HCT116 (cell line): ENCODE measurements at regions not wholly inside any gene's neighbourhood (a gene's known extent, or its start where the extent isn't known, plus 50 kb on each side); places are given as distances from the start of the nearest gene placed in this dataset.
A peak's percentile ranks its signal among the peaks of the same experiment; 100 is the strongest.

Experiments
- ATAC-seq: fragments of 200-7000 bp; cut with Tn5 transposase; 2 replicates; pipeline ENCODE4 v1.9.1; 2020; ENCODE audit warnings: mild to moderate bottlenecking, moderate library complexity
- BruUV-seq: library from RNA; stranded (reverse); fragments of 400-500 nt; replicated peaks from 2 replicates; lab custom pipeline; 2021; lab: Mats Ljungman, UMichigan
- CTCF ChIA-PET: fragments of 300-600 bp; sonication (Branson Sonifier 250); formaldehyde crosslinking; loops from one replicate; lab custom pipeline; 2021; ENCODE audit warnings: antibody characterized with exemption; lab: Charles Lee
- POLR2A ChIA-PET: fragments of 300-600, 350-600 bp; sonication (Branson Sonifier 250); formaldehyde crosslinking; loops from one replicate; lab custom pipeline; 2021; ENCODE audit warnings: antibody characterized with exemption; lab: Charles Lee
- RAD21 ChIA-PET, 2 experiments: fragments of 300-600 bp; sonication (Branson Sonifier 250); formaldehyde crosslinking; loops; one replicate each; lab custom pipeline; 2023; ENCODE audit warnings: low total read pairs in 2 of 2; ENCODE audit not compliant: uncharacterized antibody in 2 of 2, unreplicated experiment in 2 of 2, low non-redundant PET in 1 of 2; lab: Charles Lee
- DNase-seq: peaks from one replicate; pipeline ENCODE4 v3.0.0-alpha.2; 2010; ENCODE audit warnings: low read depth, low spot score
- H2AFZ ChIP-seq: fragments of 200-600 bp; shearing (Covaris generic), sonication (generic); 2 replicates; pipeline ENCODE4 v1.6.1; 2017; ENCODE audit warnings: low read depth, mixed run types, mixed read lengths, antibody characterized with exemption, low read length; ENCODE audit not compliant: poor library complexity, severe bottlenecking
- H3K27ac ChIP-seq: 2 replicates; pipeline ENCODE4 v1.5.1; 2012; ENCODE audit warnings: low read depth, low read length
- H3K27me3 ChIP-seq: fragments of 200-600 bp; sonication (generic); 2 replicates; pipeline ENCODE4 v1.6.1; 2016; ENCODE audit warnings: mixed run types, low read length, mixed read lengths; ENCODE audit not compliant: insufficient read depth
- H3K36me3 ChIP-seq, 2 experiments: fragments of 200-500 bp in 1 of 2; fragments of 200-600 bp in 1 of 2; sonication (Bioruptor generic) in 1 of 2; sonication (generic) in 1 of 2; 2 replicates each; pipeline versions ENCODE4 v1.5.1 to v1.6.1; 2014 to 2016; ENCODE audit warnings: low read length in 2 of 2, inconsistent platforms in 1 of 2, mixed read lengths in 1 of 2, mixed run types in 1 of 2; ENCODE audit not compliant: insufficient read depth in 2 of 2, control insufficient read depth in 1 of 2
- H3K4me1 ChIP-seq, 2 experiments: fragments of 200-600 bp in 1 of 2; sonication (generic) in 1 of 2; 2 replicates each; pipeline versions ENCODE4 v1.5.1 to v1.6.1; 2012 to 2017; ENCODE audit warnings: low read length in 2 of 2, inconsistent platforms in 1 of 2, mild to moderate bottlenecking in 1 of 2, mixed read lengths in 1 of 2, mixed run types in 1 of 2, moderate library complexity in 1 of 2; ENCODE audit not compliant: insufficient read depth in 2 of 2, control insufficient read depth in 1 of 2
- H3K4me2 ChIP-seq: fragments of 200-600 bp; sonication (generic); 2 replicates; pipeline ENCODE4 v1.6.1; 2017; ENCODE audit warnings: mixed run types, low read length, mixed read lengths
- H3K4me3 ChIP-seq, 2 experiments: fragments of 200-600 bp in 1 of 2; sonication (generic) in 1 of 2; replicated peaks in 1 of 2; 2 replicates each; pipeline ENCODE4 v1.5.1; 2011 to 2016; ENCODE audit warnings: low read length in 2 of 2, control low read depth in 1 of 2, low read depth in 1 of 2, mild to moderate bottlenecking in 1 of 2, mixed read lengths in 1 of 2, mixed run types in 1 of 2
- H3K79me2 ChIP-seq: fragments of 200-600 bp; sonication (generic); 2 replicates; pipeline ENCODE4 v1.6.1; 2017; ENCODE audit warnings: mild to moderate bottlenecking, mixed run types, low read length, moderate library complexity, mixed read lengths; ENCODE audit not compliant: insufficient read depth
- H3K9ac ChIP-seq: fragments of 200-600 bp; sonication (generic); 2 replicates; pipeline ENCODE4 v1.6.1; 2016; ENCODE audit warnings: low read length, mixed read lengths
- H3K9me2 ChIP-seq: fragments of 200-600 bp; sonication (generic), shearing (Covaris generic); 2 replicates; pipeline ENCODE4 v1.6.1; 2017; ENCODE audit warnings: mixed run types, mild to moderate bottlenecking, moderate library complexity; ENCODE audit not compliant: insufficient read depth
- H3K9me3 ChIP-seq, 2 experiments: fragments of 200-500 bp in 1 of 2; fragments of 200-600 bp in 1 of 2; sonication (Bioruptor generic) in 1 of 2; sonication (generic) in 1 of 2; 2 replicates each; pipeline ENCODE4 v1.6.1; 2014 to 2017; ENCODE audit warnings: low read length in 2 of 2, mixed read lengths in 2 of 2, inconsistent platforms in 1 of 2, low read depth in 1 of 2, mild to moderate bottlenecking in 1 of 2, mixed run types in 1 of 2, moderate library complexity in 1 of 2; ENCODE audit not compliant: control insufficient read depth in 1 of 2, insufficient read depth in 1 of 2
- H4K20me1 ChIP-seq: fragments of 200-600 bp; sonication (generic), shearing (Covaris generic); 2 replicates; pipeline ENCODE4 v1.6.1; 2017; ENCODE audit warnings: mixed run types, mild to moderate bottlenecking, moderate library complexity; ENCODE audit not compliant: insufficient read depth
- intact Hi-C: fragments of 100-400 bp; cut with micrococcal nuclease; formaldehyde crosslinking; loops from 2 replicates; pipeline ENCODE4 v1.10.0; 2022
- TF ChIP-seq, protein P1 (sequence below): IDR thresholded peaks from 2 replicates; pipeline ENCODE4 v1.6.1; 2012; ENCODE audit warnings: low read depth
- TF ChIP-seq, protein P2 (sequence below): IDR thresholded peaks from 2 replicates; pipeline ENCODE4 v1.6.1; 2011; ENCODE audit warnings: mild to moderate bottlenecking, low read length, moderate library complexity; ENCODE audit not compliant: insufficient replicate concordance; ENCODE audit errors: extremely low read depth

DNA sequence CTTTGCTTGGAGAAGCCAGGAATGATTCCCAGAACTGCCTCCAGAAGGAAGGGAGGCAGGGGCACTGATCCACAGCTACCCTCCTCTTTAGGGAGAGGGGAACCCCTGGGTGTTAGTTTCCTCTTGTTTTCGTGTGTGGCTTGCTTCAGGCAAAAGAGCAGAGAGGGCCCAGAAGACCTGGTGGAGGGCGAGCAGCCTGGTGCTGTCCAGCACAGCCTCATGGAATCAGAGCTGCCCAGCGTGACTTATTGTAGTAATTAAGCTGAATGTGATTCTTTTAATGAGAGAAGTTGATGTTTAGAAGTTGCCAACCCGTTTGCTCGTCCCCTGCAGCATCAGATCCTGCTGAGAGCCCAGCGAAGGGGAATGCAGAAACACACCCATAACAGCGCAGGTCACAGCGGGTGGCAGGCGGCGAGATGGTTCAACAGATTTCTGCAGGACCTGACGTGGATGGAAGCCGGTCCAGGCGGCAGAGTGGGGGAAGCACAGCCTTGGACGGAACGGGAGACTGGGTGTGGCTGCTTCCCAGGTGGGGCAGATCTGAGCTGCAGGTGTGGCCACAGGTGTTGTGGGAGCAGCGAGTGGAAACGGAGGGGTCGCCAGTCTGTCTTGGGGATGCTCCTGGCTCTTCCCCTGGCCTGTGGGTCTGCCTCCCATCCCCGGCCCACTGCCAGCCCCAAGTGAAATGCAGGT, 53.7 kb upstream of the SHH start:
- intact Hi-C loops = no loop called here
- CTCF ChIA-PET = no interaction called here
- POLR2A ChIA-PET = no interaction called here
- Histone ChIP-seq H3K4me2 (no peak overlapping the region), H3K79me2 (no peaks in the 10 kb centered on the region), H3K36me3 (no peaks in the 10 kb centered on the region), H3K27me3 (peaks cover 4% of the 10 kb centered on the region; the same call in 1 of the 2 replicates), H3K4me1 (peaks cover 6 to 15% of the 10 kb centered on the region in 2 experiments; a peak in 2 of 4 replicates), H3K9me3 (no peaks in the 10 kb centered on the region; a peak in 1 of 4 replicates), H2AFZ (no peak overlapping the region), H3K27ac (no peak overlapping the region), H3K9me2 (no peaks in the 10 kb centered on the region), H3K4me3 (no peak overlapping the region), H3K9ac (no peak overlapping the region), H4K20me1 (no peaks in the 10 kb centered on the region)
- RAD21 ChIA-PET = no interaction called here
- ATAC-seq = no peak
- DNase-seq = no peak
- TF ChIP-seq, protein P1, sequence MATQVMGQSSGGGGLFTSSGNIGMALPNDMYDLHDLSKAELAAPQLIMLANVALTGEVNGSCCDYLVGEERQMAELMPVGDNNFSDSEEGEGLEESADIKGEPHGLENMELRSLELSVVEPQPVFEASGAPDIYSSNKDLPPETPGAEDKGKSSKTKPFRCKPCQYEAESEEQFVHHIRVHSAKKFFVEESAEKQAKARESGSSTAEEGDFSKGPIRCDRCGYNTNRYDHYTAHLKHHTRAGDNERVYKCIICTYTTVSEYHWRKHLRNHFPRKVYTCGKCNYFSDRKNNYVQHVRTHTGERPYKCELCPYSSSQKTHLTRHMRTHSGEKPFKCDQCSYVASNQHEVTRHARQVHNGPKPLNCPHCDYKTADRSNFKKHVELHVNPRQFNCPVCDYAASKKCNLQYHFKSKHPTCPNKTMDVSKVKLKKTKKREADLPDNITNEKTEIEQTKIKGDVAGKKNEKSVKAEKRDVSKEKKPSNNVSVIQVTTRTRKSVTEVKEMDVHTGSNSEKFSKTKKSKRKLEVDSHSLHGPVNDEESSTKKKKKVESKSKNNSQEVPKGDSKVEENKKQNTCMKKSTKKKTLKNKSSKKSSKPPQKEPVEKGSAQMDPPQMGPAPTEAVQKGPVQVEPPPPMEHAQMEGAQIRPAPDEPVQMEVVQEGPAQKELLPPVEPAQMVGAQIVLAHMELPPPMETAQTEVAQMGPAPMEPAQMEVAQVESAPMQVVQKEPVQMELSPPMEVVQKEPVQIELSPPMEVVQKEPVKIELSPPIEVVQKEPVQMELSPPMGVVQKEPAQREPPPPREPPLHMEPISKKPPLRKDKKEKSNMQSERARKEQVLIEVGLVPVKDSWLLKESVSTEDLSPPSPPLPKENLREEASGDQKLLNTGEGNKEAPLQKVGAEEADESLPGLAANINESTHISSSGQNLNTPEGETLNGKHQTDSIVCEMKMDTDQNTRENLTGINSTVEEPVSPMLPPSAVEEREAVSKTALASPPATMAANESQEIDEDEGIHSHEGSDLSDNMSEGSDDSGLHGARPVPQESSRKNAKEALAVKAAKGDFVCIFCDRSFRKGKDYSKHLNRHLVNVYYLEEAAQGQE = peak; percentile 23
- TF ChIP-seq, protein P2, sequence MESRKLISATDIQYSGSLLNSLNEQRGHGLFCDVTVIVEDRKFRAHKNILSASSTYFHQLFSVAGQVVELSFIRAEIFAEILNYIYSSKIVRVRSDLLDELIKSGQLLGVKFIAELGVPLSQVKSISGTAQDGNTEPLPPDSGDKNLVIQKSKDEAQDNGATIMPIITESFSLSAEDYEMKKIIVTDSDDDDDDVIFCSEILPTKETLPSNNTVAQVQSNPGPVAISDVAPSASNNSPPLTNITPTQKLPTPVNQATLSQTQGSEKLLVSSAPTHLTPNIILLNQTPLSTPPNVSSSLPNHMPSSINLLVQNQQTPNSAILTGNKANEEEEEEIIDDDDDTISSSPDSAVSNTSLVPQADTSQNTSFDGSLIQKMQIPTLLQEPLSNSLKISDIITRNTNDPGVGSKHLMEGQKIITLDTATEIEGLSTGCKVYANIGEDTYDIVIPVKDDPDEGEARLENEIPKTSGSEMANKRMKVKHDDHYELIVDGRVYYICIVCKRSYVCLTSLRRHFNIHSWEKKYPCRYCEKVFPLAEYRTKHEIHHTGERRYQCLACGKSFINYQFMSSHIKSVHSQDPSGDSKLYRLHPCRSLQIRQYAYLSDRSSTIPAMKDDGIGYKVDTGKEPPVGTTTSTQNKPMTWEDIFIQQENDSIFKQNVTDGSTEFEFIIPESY = no peak
- TF ChIP-seq, all 23 proteins: peak for 1
- no TSS peak for BruUV-seq
